ENCODE measurements at regions not wholly inside any gene's neighbourhood (a gene's known extent, or its start where the extent isn't known, plus 50 kb on each side); places are given as distances from the start of the nearest gene placed in this dataset.
"Not testable (repeated sequence)": the region's sequence is repeated elsewhere in the genome, so short reads cannot be mapped to it uniquely, and the experiment has no call there.

DNA sequence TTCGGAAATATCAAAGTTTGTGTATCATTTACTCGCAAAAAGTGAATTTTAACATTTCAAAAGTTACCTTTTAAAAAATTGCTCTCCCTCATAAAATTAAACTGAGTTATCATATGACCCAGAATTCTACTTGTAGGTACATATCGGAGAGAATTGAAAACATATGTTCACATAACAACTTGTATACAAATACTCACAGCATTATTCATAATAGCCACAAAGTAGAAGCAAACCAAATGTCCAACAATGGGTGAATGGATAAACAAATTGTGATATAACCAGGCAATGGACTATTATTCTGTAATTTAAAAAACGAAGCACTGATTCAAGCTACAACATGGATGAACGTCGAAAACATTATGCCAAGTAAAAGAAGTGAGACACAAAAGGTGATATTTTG lies 412.0 kb upstream of the TCF4 start:
- no peak for DNase-seq

GRCh38 chr18:55999641-56000040 lies 411.6 kb upstream of the TCF4 start:
- DNase-seq = no peak

- DNase-seq = no peak
Measured at GRCh38 chr18:55998801-55999385, 410.9 kb upstream of the TCF4 start.

DNA sequence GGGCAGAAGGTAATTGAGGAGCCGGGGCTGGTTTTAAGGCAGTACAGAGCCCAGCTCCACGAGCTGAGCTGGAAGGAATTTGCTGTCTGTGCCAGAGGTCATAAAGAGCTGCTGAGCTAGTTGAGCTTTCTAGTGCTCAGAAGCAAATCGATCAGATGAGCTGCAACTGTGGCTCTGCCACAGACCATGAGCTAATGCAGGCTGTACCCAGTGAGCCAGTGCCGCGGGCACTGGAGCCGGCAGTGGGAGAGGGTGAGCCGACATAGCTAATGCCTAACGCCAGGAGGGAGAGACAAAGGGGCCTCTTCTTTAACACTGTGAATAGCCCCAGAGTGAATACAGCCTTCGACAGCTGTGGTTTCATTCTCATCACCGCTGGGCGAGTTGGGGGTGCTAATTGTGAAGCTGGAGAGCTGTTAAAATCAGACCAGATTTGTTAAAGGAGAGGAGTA lies 410.1 kb upstream of the TCF4 start:
- DNase-seq = peak; percentile 8

GRCh38 chr18:55997151-55997561 lies 409.2 kb upstream of the TCF4 start:
- no peak for DNase-seq

DNA sequence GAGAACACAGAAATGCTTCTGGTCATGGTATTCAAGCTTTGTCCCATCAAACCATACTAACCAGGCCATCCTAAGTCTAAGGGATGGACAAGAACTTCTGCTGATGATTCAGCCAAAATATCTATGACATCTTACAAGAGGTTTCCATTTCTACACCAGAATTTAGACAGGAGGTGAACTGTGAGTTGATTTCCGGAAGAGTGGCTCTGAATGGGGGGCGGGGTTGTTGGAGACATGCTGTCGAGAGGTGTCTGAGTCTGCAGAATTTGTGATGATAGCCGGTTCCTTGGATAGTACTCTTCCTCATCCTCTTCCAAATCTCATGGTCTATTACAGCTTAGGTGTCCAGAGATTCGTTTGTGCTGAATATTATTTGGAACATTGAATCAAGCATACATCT lies 408.7 kb upstream of the TCF4 start:
- no peak for DNase-seq

DNA sequence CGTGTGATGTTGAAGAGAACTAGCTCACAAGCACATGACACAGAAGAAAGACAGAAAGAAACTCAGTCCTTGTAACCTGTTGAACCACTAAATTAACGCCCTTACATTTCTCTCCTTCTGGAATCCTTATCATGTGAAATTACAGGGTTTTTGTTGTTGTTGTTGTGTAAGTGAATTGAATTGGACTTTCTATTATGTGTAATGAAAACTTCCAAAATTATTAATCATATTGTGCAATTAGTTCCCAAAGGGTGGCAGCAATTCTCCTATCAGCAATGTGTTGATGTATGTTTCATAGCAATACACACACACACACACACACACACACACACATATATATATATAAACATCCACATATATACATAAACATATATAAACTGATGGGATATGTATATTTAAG lies 402.2 kb upstream of the TCF4 start:
- DNase-seq = no peak

DNA sequence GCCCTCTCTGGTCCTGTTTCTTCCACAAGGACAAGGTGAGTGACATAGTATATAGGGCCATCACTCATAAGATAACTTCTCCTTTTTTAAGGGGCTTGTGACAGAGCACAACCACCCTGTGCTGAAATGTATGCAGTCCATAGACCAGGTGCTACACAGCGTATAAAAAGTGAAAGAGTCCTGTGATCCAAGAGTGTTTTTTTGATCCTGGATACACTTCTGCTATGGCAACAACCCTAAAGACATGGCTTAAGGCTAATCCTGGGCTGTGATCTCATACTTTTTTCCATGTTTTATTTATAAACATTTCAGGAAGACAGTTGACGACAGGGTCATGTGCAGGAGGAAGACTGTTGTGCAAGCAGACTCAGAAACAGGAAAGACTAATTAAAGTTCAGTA lies 400.5 kb upstream of the TCF4 start:
- no peak for DNase-seq

DNA sequence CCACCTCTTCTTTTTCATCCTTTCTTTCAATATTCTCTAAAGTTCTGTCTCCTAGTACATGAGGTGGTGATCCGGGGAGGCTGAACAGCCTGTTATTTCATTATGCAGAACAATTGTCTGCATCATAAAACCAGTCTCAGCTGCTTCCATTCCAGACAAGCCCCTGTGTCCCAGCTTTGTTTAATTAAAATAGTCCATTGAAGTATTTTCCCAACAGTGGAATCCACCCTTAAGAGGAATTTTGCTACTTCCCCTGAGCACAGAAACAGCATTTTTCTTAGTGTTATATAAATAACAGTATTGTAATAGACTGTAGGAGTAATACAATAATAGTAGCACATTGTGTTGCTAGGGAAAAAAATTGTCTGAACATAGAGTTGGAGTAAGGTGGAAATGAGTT lies 395.4 kb upstream of the TCF4 start:
- no peak for DNase-seq

- DNase-seq = no peak
Measured at GRCh38 chr18:55982992-55983391, 395.0 kb upstream of the TCF4 start.

GRCh38 chr18:55981712-55982475 lies 393.9 kb upstream of the TCF4 start:
- DNase-seq = no peak

DNA sequence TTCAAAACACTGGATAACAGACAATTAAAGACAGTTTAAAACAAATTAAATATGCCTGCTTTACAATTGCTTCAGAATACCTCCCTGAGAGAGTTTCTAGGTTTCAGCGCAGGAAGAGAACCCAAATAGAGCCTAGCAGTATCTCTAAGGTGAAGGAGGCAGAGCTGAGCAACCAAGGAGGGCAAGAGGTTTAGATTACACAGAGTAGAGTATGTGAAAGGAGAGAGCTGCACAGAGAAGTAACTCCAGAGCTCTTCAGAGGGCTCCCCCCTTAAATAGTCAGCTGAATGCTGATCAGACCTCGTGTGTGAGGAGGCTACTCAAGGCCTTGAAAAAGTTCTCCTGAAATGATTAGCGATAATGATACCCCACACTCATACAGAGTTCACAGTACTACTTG lies 386.5 kb upstream of the TCF4 start:
- no peak for DNase-seq

DNA sequence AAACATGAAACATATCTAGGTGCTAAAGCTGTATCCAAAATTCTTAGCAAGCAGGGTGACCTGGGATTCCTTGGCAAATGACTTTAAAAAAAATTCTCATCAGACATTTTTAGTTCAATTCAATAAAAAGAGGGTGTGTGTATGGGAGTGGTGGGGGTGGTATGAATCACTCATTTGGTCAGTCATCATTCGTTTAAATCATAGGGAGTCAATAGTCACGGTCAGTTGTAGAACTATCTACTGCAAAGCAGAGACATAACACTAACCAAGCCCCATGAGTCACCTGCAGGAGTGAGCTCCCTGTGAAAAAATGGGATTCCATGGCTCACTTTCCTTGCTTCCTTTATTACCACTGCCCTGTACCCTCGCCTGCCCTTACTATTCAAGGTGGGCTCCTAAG lies 380.6 kb upstream of the TCF4 start:
- DNase-seq = no peak

DNA sequence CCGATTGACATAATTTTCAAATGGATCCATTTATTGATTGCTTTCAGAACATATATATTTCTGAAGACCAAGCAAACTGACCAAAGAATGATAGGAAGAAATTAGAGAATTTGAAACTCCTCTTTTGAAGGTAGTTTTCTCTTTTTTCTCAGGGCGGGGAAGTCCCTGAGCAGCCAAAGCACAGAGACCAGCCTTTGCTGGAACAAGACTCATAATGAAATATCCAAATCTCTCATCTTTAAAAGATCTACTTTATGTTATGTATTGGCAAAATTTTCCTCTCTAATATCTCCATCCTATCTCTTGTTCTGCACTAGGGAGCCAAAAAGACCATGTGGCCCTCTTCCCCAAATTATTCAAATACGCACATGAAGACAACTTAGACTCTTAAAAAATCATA lies 379.0 kb upstream of the TCF4 start:
- no peak for DNase-seq

DNA sequence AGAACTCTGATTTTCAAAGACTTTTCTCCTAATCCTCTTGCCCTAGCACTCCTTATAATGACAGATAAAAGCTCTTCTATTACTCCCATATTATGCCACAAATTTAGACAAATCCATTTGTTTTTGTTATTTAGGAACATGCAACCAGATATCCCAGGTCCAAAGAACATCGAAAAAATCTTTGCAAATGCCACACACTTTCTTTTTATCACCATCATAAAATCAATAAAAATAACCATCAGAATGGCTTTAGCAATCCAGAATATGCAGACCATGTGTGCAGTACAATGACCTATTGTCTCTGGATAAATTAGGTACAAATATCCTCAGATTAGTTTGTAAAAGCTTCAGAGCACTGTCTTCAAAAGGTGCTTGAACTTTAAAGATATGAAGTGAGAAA lies 376.2 kb upstream of the TCF4 start:
- DNase-seq = no peak

- DNase-seq = no peak
Measured at GRCh38 chr18:55953326-55953725, 365.3 kb upstream of the TCF4 start.

- not testable (repeated sequence) for DNase-seq
Measured at GRCh38 chr18:55951738-55952137, 363.7 kb upstream of the TCF4 start.

DNA sequence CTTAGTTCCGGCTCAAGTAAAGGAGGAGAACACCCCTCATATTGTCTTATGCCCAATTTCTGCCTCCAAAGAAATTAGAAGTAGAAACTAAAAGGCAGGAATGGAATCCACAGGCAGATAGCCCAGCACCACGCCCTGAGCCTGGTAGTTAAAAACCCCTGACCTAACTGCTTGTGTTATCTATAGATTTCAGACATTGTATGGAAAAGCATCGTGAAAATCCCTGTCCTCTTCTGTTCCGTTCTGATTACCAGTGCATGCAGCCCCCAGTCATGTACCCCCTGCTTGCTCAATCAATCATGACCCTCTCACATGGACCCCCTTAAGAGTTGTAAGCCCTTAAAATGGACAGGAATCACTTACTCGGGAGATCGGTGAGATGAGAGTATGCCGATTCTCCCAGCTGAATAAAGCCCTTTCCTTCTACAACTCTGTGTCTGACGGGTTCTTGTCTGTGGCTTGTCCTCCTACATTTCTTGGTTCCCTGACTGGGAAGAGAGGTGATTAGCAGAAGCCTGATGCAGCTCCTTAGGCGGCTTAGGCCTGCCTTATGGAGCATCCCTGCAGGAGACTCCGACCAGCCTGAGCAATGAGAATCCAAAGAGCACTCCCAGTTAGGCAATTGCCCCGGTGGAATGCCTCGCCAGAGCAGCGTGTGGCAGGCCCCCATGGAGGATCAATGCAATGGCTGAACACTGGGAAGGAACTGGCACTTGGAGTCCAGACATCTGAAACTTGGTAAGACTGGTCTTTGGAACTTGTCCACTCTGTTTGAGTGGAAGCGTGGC lies 362.6 kb upstream of the TCF4 start:
- no peak for DNase-seq

DNA sequence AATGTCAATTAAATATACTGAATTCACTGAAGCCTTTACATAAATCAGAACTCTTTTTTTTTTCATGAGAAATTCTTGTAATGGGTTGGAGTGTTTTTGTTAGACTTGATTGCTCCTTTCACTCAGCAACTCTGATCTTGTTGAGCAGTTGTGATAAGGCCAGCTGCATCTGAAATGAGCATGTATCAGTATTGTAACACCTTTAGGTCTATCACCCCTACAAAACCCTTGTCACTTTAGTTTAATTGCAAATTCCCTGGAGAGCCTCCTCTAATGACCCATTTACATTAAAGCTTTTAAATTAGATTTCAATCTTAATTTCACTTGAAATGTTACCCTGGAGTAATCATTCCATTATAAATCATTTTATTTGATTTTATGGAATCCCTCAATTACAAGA lies 346.8 kb upstream of the TCF4 start:
- DNase-seq = no peak

DNA sequence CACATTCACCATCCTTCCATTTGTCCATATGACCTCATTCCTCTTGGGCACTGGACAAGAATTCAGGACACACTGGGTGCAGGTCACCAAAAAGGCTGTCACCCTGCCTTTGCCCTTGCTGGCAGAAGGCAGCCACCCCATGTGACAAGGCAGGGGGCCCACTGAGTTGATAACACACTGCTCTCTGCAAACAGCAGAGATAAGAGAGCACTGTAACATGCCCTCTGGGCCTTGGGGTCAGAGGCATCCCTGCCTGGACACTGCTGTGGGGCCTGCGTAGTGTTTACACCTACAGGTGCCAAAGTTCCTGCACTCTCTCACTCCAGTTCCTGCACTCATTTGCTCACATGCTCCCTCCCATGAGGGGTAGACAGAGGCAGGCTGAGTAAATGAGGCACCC lies 344.7 kb upstream of the TCF4 start:
- DNase-seq = no peak

DNA sequence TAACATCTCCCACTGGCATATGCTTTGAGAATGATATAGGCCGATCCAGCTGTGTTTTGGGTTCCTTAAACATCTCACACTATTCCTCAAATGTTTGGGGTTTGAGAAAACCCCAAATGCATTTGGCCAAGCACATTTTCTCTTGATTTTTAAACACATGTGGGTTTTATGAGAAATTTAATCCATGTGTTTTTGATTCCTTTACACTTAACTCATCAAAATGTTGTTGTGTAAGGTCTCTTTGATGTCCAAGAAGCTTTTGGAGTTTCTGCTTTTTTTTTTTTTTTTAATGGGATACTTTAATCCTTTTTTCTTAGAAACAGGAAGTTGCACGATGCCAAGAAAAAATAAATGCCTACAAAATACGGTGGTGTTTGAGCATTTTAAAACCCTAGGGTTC lies 339.8 kb upstream of the TCF4 start:
- DNase-seq = no peak

DNA sequence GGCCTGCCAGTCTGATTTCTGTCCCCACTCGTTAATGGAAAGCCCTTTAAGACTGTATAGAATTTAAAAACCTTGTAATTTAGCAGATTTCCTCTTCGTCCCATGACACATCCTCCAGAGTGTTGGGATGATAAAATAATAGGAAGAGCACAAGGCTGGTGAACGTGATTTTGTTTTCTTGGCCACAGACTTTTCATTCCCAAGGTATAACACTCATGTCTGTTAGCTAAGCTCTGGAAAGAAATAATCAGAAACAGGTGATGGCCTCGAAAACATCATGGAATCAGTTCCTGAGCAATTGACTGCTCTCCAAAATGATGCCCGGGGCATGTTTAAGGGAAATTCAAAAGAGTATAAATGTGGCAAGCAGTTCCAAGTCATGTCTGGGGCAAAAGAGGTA lies 337.8 kb upstream of the TCF4 start:
- DNase-seq = no peak

GRCh38 chr18:55920063-55920462 lies 332.1 kb upstream of the TCF4 start:
- DNase-seq = no peak

- no peak for DNase-seq
Measured at GRCh38 chr18:55918444-55918843, 330.5 kb upstream of the TCF4 start.

Data from NCI-H1694 (cell line).